ENCODE measurements at regions not wholly inside any gene's neighbourhood (a gene's known extent, or its start where the extent isn't known, plus 50 kb on each side); places are given as distances from the start of the nearest gene placed in this dataset.

GRCh38 chr5:99000876-99001275 lies 72.1 kb upstream of the CHD1 start:
- TF ChIP-seq CTCF (conservative IDR thresholded peaks at IDR 0.05) = no peak
- TF ChIP-seq ZFX (IDR thresholded peaks at IDR 0.05) = no peak

Measured in C4-2B (cell line).